Lung (tissue), 11 donors: ENCODE measurements at regions not wholly inside any gene's neighbourhood (a gene's known extent, or its start where the extent isn't known, plus 50 kb on each side); places are given as distances from the start of the nearest gene placed in this dataset.

ENCODE experiments used
- ATAC-seq: fragments of 200-7000 bp; cut with Tn5 transposase; one replicate; pipeline ENCODE4 v1.9.1; 2020; ENCODE audit warnings: moderate number of reproducible peaks; ENCODE audit not compliant: insufficient read depth, low FRiP score
- DNase-seq, 3 donors: peaks; one replicate each; pipeline ENCODE4 v3.0.0-alpha.2; 2013 to 2017
- H3K27ac ChIP-seq, 2 donors: one replicate each; pipeline ENCODE4 v1.5.1; 2013; ENCODE audit warnings: mild to moderate bottlenecking in 2 of 2, moderate library complexity in 2 of 2, control low read depth in 1 of 2, inconsistent platforms in 1 of 2, low read depth in 1 of 2, low read length in 1 of 2
- H3K27me3 ChIP-seq, 3 donors: one replicate each; pipeline ENCODE4 v1.5.1; 2013; ENCODE audit warnings: low read length in 2 of 3; ENCODE audit not compliant: control insufficient read depth in 3 of 3, insufficient read depth in 3 of 3
- H3K36me3 ChIP-seq, 4 donors: one replicate each; pipeline ENCODE4 v1.5.1; 2013; ENCODE audit warnings: low read length in 4 of 4, mild to moderate bottlenecking in 1 of 4, moderate library complexity in 1 of 4; ENCODE audit not compliant: control insufficient read depth in 4 of 4, insufficient read depth in 4 of 4
- H3K4me1 ChIP-seq, 5 donors: one replicate each; pipeline ENCODE4 v1.5.1; 2013; ENCODE audit warnings: low read length in 5 of 5, mild to moderate bottlenecking in 2 of 5, moderate library complexity in 1 of 5; ENCODE audit not compliant: control insufficient read depth in 5 of 5, insufficient read depth in 5 of 5
- H3K4me3 ChIP-seq: one replicate; pipeline ENCODE4 v1.5.1; 2013; ENCODE audit warnings: mild to moderate bottlenecking, control low read depth, moderate library complexity
- H3K9ac ChIP-seq, 2 donors: one replicate each; pipeline ENCODE4 v1.5.1; 2013; ENCODE audit warnings: low read length in 2 of 2, control low read depth in 1 of 2; ENCODE audit not compliant: insufficient read depth in 1 of 2
- H3K9me3 ChIP-seq, 4 donors: one replicate each; pipeline ENCODE4 v1.5.1; 2013; ENCODE audit warnings: low read length in 3 of 4, mild to moderate bottlenecking in 1 of 4, moderate library complexity in 1 of 4; ENCODE audit not compliant: control insufficient read depth in 4 of 4, insufficient read depth in 3 of 4
- WGBS, 2 donors: extraction: QIAGEN DNeasy Blood & Tissue Kit; methylation state at CpG; one replicate each; pipeline ENCODE4 v1.1.7; 2013; 5-methylcytosine and 5-hydroxymethylcytosine counted together
- TF ChIP-seq, protein P1 (sequence below): IDR thresholded peaks from 2 replicates; pipeline ENCODE4 v1.5.1; 2012; ENCODE audit warnings: mild to moderate bottlenecking; ENCODE audit errors: control extremely low read depth, extremely low read depth
- donor health status: control.
- donor health status: control.
- donor health status: Bipolar disorder and iron deficiency.
- donor health status: healthy.
- donor health status: DM: yes; HTN: yes; CAD: no.

- peaks cover 0 to 5% (median 2%) of the 10 kb centered on the region in 4 donors for H3K9me3 ChIP-seq
Observed at GRCh38 chrX:53813670-53814440, 127.3 kb upstream of the HUWE1 start.

DNA sequence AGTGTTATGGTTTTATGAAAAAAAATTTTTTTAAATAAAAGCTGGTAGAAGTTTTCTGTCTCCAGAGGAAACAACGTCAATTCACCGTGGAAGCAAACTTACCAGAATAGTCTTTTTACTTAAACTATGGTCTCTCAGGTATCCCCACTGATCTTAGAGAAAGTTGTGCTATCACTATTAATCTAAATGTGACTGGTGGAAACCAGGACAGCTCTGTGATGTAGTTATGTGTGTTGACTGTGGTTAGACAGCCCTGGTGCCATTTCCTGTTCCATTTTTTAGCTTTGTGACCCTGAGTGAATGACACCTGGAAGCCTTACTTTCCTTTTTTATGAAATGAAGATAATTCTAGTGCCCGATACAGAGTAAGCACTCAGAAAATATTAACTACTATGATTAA, 111.8 kb upstream of the HUWE1 start:
- Histone ChIP-seq H3K4me3 (no peak overlapping the region), H3K9me3 (peaks cover 0 to 4% (median 0%) of the 10 kb centered on the region in 4 donors), H3K27me3 (no peaks in the 10 kb centered on the region), H3K36me3 (no peaks in the 10 kb centered on the region), H3K4me1 (no peaks in the 10 kb centered on the region), H3K27ac (no peak overlapping the region), H3K9ac (no peak overlapping the region)
- DNase-seq (no peak), ATAC-seq (no peak)
- TF ChIP-seq, protein P1, sequence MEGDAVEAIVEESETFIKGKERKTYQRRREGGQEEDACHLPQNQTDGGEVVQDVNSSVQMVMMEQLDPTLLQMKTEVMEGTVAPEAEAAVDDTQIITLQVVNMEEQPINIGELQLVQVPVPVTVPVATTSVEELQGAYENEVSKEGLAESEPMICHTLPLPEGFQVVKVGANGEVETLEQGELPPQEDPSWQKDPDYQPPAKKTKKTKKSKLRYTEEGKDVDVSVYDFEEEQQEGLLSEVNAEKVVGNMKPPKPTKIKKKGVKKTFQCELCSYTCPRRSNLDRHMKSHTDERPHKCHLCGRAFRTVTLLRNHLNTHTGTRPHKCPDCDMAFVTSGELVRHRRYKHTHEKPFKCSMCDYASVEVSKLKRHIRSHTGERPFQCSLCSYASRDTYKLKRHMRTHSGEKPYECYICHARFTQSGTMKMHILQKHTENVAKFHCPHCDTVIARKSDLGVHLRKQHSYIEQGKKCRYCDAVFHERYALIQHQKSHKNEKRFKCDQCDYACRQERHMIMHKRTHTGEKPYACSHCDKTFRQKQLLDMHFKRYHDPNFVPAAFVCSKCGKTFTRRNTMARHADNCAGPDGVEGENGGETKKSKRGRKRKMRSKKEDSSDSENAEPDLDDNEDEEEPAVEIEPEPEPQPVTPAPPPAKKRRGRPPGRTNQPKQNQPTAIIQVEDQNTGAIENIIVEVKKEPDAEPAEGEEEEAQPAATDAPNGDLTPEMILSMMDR: no peak
- 90 to 95% methylated on average over 3 of the region's 3 CpGs for whole genome bisulfite sequencing, 2 donors

More at GRCh38 chrX:53813670-53814440, 127.3 kb upstream of the HUWE1 start:
- no peak for ATAC-seq
- 83 to 91% methylated on average over 14 to 15 of the region's 15 CpGs for WGBS, 2 donors
- Histone ChIP-seq H3K4me1 (no peaks in the 10 kb centered on the region), H3K27ac (no peak overlapping the region), H3K4me3 (no peak overlapping the region), H3K36me3 (no peaks in the 10 kb centered on the region), H3K9ac (no peak overlapping the region), H3K27me3 (no peaks in the 10 kb centered on the region)
- no peak for DNase-seq
- TF ChIP-seq, protein P1: no peak

GRCh38 chrX:53795576-53795975, 109.1 kb upstream of the HUWE1 start:
- Histone ChIP-seq H3K9ac (no peak overlapping the region), H3K9me3 (no peaks in the 10 kb centered on the region), H3K4me3 (no peak overlapping the region), H3K27ac (no peak overlapping the region), H3K4me1 (no peaks in the 10 kb centered on the region), H3K36me3 (no peaks in the 10 kb centered on the region), H3K27me3 (no peaks in the 10 kb centered on the region)
- WGBS, 2 donors: 17 to 21% methylated on average over 2 of the region's 2 CpGs
- ATAC-seq: no peak
- TF ChIP-seq, protein P1: no peak
- peak; percentile 40 to 71 (median 66) for DNase-seq

GRCh38 chrX:53794181-53794580, 107.7 kb upstream of the HUWE1 start:
- 83 to 89% methylated on average over 2 of the region's 2 CpGs for WGBS, 2 donors
- H3K27me3 ChIP-seq: no peaks in the 10 kb centered on the region
- no peak overlapping the region for H3K4me3 ChIP-seq
- no peaks in the 10 kb centered on the region for H3K36me3 ChIP-seq
- ATAC-seq (no peak), DNase-seq (no peak)
- no peak overlapping the region for H3K9ac ChIP-seq
- H3K9me3 ChIP-seq: no peaks in the 10 kb centered on the region
- H3K4me1 ChIP-seq: no peaks in the 10 kb centered on the region
- H3K27ac ChIP-seq: no peak overlapping the region
- TF ChIP-seq, protein P1: no peak
